Endothelial cell of umbilical vein (primary cell): ENCODE measurements at regions not wholly inside any gene's neighbourhood (a gene's known extent, or its start where the extent isn't known, plus 50 kb on each side); places are given as distances from the start of the nearest gene placed in this dataset.

ENCODE experiments used
- BruUV-seq: library from RNA; stranded (reverse); fragments of 400-500 nt; replicated peaks from 2 replicates; lab custom pipeline; 2021; lab: Mats Ljungman, UMichigan
- CTCF ChIA-PET: fragments of 300-600, 350-600 bp; sonication (Branson Sonifier 250); formaldehyde crosslinking; loops from one replicate; lab custom pipeline; 2021; ENCODE audit warnings: antibody characterized with exemption, inconsistent platforms; lab: Charles Lee
- POLR2A ChIA-PET: fragments of 300-600, 350-600 bp; sonication (Branson Sonifier 250); formaldehyde crosslinking; loops from one replicate; lab custom pipeline; 2021; ENCODE audit warnings: antibody characterized with exemption, inconsistent platforms; lab: Charles Lee
- DNase-seq: peaks from one replicate; pipeline ENCODE4 v3.0.0-alpha.2; 2011; ENCODE audit warnings: low read depth, low spot score
- FAIRE-seq: peaks from 2 replicates; lab custom pipeline; 2011; peaks lifted over from hg19 to GRCh38; lab: Jason Lieb, UNC
- H2AFZ ChIP-seq: 2 replicates; pipeline ENCODE4 v1.6.0; 2012; ENCODE audit warnings: low read depth, low read length, control low read depth, inconsistent platforms
- H3K27ac ChIP-seq: 2 replicates; pipeline ENCODE4 v1.5.1; 2011; ENCODE audit warnings: low read depth, mild to moderate bottlenecking, control low read depth, low read length, moderate library complexity; ENCODE audit not compliant: insufficient read depth
- H3K27me3 ChIP-seq, 2 experiments: 2 replicates each; pipeline versions ENCODE4 v1.6.0 to v1.6.1; 2011; ENCODE audit warnings: low read length in 2 of 2, mixed read lengths in 1 of 2; ENCODE audit not compliant: control insufficient read depth in 2 of 2, insufficient read depth in 2 of 2
- H3K36me3 ChIP-seq, 2 experiments: 2 replicates in 1 of 2; 3 replicates in 1 of 2; pipeline ENCODE4 v1.5.1; 2011; ENCODE audit warnings: low read length in 2 of 2, mild to moderate bottlenecking in 1 of 2, moderate library complexity in 1 of 2; ENCODE audit not compliant: control insufficient read depth in 2 of 2, insufficient read depth in 2 of 2; ENCODE audit errors: extremely low read depth in 1 of 2
- H3K4me1 ChIP-seq: 3 replicates; pipeline ENCODE4 v1.5.1; 2011; ENCODE audit warnings: mild to moderate bottlenecking, low read length; ENCODE audit not compliant: control insufficient read depth, insufficient read depth; ENCODE audit errors: extremely low read depth
- H3K4me2 ChIP-seq: 2 replicates; pipeline ENCODE4 v1.6.1; 2011; ENCODE audit warnings: low read length, control low read depth, mixed read lengths; ENCODE audit not compliant: insufficient read depth
- H3K4me3 ChIP-seq, 3 experiments: fragments of 200-600 bp in 1 of 3; sonication (generic), shearing (Covaris generic) in 1 of 3; replicated peaks in 1 of 3; 2 replicates each; pipeline ENCODE4 v1.5.1; 2011 to 2016; ENCODE audit warnings: control low read depth in 3 of 3, low read length in 3 of 3, mild to moderate bottlenecking in 2 of 3, inconsistent platforms in 1 of 3, low read depth in 1 of 3, moderate library complexity in 1 of 3; ENCODE audit not compliant: insufficient read depth in 1 of 3
- H3K79me2 ChIP-seq: 2 replicates; pipeline ENCODE4 v1.6.0; 2012; ENCODE audit warnings: low read length, inconsistent platforms; ENCODE audit not compliant: control insufficient read depth, insufficient read depth
- H3K9ac ChIP-seq: replicated peaks from 2 replicates; pipeline ENCODE3; 2011; ENCODE audit warnings: low read length, control low read depth; ENCODE audit not compliant: insufficient read depth; ENCODE audit errors: extremely low read depth
- H3K9me1 ChIP-seq: replicated peaks from 3 replicates; pipeline ENCODE4 v1.6.0; 2011; ENCODE audit warnings: mild to moderate bottlenecking, low read length; ENCODE audit not compliant: control insufficient read depth, insufficient read depth; ENCODE audit errors: extremely low read depth
- H3K9me3 ChIP-seq: replicated peaks from 2 replicates; pipeline ENCODE4 v1.5.1; 2012; ENCODE audit warnings: low read length, inconsistent platforms; ENCODE audit not compliant: control insufficient read depth, insufficient read depth
- H4K20me1 ChIP-seq: replicated peaks from 2 replicates; pipeline ENCODE3; 2011; ENCODE audit warnings: mild to moderate bottlenecking, low read length; ENCODE audit not compliant: control insufficient read depth, insufficient read depth; ENCODE audit errors: extremely low read depth
- GATA2 ChIP-seq: IDR thresholded peaks from 2 replicates; pipeline ENCODE4 v1.7.0; 2011; ENCODE audit warnings: low read depth, mild to moderate bottlenecking, moderate library complexity, mixed read lengths, low read length; ENCODE audit not compliant: insufficient read length, insufficient read depth
- dilution Hi-C: fragments of 300-500 bp; cut with MboI; formaldehyde crosslinking; loops from one replicate; pipeline ENCODE4 v1.15.0; 2019; ENCODE audit warnings: low sequenced_read_pairs; ENCODE audit not compliant: extremely low pct_ligation_motif_present
- intact Hi-C: fragments of 100-400 bp; cut with micrococcal nuclease; formaldehyde crosslinking; loops from one replicate; pipeline ENCODE4 v1.10.0; 2022
- TF ChIP-seq, protein P1 (sequence below): IDR thresholded peaks from 2 replicates; pipeline ENCODE4 v1.6.1; 2011; ENCODE audit not compliant: insufficient read depth, insufficient read length

DNA sequence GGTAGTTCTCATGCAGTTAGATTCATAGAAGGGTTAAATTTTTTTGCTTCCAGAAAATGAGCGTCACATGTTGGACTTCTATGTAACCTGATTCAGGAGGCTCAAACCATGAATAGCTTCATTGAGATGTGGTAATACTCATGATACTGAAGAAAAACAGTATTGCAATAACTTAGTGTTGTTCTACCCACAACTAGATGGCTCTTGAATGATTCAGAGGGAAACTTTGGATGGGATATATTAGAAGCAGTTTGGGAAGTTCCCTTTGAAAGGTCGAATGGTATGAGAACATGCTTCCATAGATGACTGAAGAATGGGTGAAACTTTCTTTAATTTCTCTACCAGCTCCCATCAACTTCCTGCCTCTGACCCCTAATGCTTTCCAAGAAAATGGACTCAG lies 211.7 kb upstream of the PTGFR start:
- intact Hi-C loops = no loop called here
- dilution Hi-C loops = no loop called here
- Histone ChIP-seq H3K79me2 (no peaks in the 10 kb centered on the region), H3K27ac (no peak overlapping the region), H3K4me1 (peaks cover 2% of the 10 kb centered on the region), H3K9me3 (no peaks in the 10 kb centered on the region), H3K36me3 (no peaks in the 10 kb centered on the region), H3K9ac (no peak overlapping the region), H3K4me2 (no peak overlapping the region), H3K27me3 (peaks cover 2% of the 10 kb centered on the region in 2 experiments), H3K9me1 (no peaks in the 10 kb centered on the region), H2AFZ (no peak overlapping the region), H4K20me1 (no peaks in the 10 kb centered on the region), H3K4me3 (no peak overlapping the region)
- CTCF ChIA-PET = no interaction called here
- TF ChIP-seq, protein P1, sequence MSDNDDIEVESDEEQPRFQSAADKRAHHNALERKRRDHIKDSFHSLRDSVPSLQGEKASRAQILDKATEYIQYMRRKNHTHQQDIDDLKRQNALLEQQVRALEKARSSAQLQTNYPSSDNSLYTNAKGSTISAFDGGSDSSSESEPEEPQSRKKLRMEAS = no peak
- no peak for DNase-seq
- FAIRE-seq = no peak
- POLR2A ChIA-PET = no interaction called here
- no TSS peak for BruUV-seq

DNA sequence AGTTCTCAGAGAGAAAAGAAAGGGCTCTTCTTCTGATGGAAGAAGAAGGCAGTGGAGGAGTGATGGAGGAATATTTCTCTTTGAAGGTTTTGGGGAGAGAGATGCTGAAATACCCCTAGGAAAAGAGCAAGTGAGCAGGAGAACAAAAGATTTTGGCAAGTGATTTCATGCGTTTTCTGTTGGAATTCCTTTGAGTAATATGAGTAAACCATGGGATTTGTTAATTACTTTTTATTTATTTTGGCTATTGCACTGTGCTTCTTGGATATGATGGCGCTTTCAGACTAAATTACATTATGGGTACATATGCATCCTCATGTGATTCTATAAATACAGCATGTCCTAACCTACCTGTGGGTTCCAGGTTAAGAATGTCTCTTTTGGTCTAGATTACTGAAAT lies 210.1 kb upstream of the PTGFR start:
- dilution Hi-C loops = no loop called here
- peaks cover 2% of the 10 kb centered on the region in 2 experiments for H3K27me3 ChIP-seq
- intact Hi-C loops = no loop called here
- no peaks in the 10 kb centered on the region for H3K9me3 ChIP-seq
- H3K4me3 ChIP-seq = no peak overlapping the region
- TF ChIP-seq GATA2 = no peak
- no peak overlapping the region for H3K9ac ChIP-seq
- CTCF ChIA-PET = no interaction called here
- DNase-seq = no peak
- H3K9me1 ChIP-seq = no peaks in the 10 kb centered on the region
- no peak overlapping the region for H3K27ac ChIP-seq
- BruUV-seq = no TSS peak
- no peak overlapping the region for H3K4me2 ChIP-seq
- POLR2A ChIA-PET = no interaction called here
- H3K79me2 ChIP-seq = no peaks in the 10 kb centered on the region
- no peaks in the 10 kb centered on the region for H3K36me3 ChIP-seq
- no peak overlapping the region for H2AFZ ChIP-seq
- H3K4me1 ChIP-seq = peaks cover under 1% of the 10 kb centered on the region
- no peak for FAIRE-seq
- no peaks in the 10 kb centered on the region for H4K20me1 ChIP-seq
